Bone marrow (tissue), 2 donors: ENCODE measurements at regions not wholly inside any gene's neighbourhood (a gene's known extent, or its start where the extent isn't known, plus 50 kb on each side); places are given as distances from the start of the nearest gene placed in this dataset.
"Not testable (repeated sequence)": the region's sequence is repeated elsewhere in the genome, so short reads cannot be mapped to it uniquely, and the experiment has no call there.

ENCODE experiments used
- DNase-seq, 2 donors: peaks; one replicate each; lab custom pipeline; 2025; lab: John Stamatoyannopoulos, UW

- DNase-seq = no peak
Measured at GRCh38 chr6:28802417-28803336, 121.1 kb downstream of the TRIM27 start.

DNA sequence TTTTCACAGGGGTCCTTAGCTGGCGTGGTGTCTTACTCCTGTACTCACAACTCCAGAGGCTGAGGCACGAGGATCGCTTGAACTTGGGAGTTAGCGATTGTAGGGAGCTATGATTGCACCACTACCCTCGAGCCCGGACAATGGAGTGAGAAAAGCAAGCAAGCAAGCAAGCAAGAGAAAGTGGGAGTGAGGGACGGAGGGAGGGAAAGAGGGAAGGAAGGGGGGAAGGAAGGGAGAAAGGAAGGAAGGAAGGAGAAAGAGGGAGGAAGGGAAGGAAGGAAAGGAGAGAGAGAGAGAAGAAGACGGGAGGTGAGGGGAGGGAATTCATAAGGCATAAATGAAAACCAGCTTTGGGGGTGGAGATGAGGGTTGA, 120.5 kb downstream of the TRIM27 start:
- DNase-seq = no peak

DNA sequence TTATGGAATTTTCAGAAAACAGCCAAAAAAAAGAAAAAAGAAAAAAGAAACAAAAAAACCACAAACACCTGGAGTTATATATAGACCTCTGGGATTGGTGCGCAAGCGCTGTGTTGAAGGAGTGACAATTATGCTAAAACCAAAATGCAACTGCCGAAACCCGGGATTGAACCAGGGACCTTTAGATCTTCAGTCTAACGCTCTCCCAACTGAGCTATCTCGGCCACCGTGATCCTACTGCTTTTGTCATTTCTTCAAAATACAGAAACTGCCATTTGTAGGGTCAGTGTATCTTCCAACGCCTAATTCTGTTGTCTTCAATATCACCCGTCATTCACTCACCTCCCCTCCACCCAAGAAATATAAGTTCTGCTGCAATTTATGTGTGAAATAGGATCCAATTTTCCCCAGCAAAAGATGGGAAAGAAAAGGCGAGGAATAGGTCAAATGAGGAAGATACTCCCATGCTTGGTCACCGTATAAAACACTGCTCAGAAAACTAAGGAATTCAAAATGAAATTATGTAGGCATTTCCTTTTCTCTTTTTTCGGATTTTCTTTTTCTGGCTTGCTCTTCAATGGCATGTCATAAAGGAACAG, 116.0 kb downstream of the TRIM27 start:
- DNase-seq = no peak

DNA sequence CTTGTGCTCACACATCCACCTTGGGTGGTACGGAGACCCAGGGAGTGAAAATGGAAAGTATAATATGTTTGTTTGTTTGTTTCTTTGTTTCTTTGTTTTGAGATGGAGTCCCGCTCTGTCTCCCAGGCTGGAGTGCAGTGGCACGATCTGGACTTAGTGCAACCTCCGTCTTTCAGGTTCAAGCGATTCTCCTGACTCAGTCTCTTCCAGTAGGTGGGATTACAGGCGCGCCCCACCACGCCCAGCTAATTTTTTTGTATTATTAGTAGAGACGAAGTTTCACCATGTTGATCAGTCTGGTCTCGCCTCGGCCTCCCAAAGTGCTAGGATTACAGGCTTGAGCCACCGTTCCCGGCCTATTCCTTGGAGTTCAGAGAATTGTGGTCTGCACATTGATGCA, 115.4 kb downstream of the TRIM27 start:
- DNase-seq = no peak

DNA sequence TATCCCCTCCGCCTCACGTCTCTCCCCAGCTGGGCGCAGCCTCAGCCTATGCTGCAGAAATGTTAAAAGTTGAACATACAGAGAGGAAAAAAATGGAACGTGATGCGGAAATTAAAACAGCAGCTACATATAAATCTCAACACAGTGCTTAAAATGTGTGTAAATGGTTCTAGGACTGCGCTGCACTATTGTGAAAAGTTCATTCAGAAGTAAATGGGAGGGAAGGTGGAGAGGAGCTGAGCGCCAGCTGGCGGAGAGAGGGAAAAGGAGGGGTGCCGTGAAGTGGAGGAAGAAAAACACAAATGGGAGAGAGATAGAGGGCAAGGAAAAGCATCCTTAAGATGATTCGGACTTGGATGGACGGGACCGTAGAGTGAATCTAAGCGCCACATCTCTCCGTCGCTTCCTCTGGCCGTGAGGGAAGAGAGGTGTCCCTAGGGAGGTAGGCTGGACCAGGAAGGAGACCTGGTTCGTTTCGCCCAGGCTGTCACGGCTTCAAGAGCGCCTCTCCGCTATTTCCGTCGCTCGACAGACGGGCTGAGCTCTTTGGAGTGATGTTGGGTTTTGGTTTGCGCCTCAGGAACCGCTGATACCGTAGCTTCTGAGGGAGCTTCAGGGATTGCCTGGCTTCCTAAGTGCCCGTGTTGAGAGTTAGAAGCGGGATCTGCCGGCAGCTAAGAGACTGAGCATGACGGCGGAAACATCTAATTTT, 113.7 kb downstream of the TRIM27 start:
- DNase-seq = no peak

- DNase-seq = no peak
Measured at GRCh38 chr6:28810659-28811053, 113.1 kb downstream of the TRIM27 start.

DNA sequence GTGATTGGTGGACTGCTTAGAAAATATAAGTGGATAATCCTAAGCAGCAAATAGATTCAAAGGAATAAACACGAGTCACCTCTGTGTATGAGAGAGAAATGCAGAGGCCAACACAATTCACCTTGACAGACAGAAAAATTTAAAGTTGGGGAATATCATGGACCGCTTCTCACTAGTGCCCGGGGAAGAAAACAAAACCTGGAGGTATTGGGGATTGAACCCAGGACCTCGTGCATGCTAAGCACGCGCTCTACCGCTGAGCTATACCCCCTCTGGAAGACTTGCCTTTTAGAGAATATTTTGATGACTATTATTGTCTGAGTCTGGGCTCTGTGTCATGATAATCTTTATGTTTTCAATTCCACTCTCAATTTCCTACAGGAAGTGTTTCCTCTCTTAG, 111.9 kb downstream of the TRIM27 start:
- no peak for DNase-seq

GRCh38 chr6:28812778-28813569, 110.8 kb downstream of the TRIM27 start:
- no peak for DNase-seq

DNA sequence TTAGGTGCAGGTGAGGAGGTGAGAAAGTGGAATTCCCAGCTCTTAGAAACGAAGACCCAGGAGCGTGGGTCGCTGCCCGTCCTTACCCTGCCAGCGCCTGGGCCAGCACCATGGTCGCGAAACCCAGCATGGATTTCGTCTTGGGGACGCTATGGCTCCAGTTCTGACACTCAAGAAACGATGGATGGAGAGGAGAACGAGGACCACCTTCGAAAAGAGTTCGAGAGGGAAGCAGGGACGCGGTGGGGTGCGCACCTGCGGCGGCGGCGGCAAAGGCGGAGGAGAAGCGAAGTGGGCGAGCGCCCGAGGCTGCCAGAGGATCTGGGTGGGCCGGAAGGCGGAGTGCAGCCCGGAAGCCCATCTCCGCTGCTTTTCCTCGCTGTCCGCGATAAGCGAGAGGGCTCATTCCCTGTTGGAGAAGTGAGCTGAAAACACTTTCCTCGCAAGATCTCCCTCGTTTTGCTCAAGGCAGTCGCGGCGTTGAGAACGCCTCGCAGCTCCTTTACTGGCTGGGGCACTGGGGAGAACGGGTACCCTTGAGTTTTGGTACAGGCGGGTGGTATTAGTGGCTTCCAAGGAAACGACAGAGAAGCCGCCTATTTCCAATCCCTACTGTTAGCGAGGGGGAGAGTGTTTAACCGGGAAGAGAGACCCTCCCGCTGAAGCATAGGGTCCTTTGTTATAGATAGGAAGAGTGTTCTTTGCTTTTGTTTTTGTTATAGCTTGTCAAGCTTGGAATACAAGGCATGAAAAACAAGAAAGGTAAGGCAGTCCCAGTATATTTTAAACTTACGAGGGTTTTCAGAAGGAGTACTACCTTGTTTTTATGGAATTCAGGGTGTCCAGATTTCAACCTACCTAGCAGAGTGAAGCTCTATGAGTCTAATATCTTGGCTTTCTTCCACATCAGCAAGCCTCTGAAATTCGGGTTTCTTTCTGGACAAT, 109.5 kb downstream of the TRIM27 start:
- no peak for DNase-seq

DNA sequence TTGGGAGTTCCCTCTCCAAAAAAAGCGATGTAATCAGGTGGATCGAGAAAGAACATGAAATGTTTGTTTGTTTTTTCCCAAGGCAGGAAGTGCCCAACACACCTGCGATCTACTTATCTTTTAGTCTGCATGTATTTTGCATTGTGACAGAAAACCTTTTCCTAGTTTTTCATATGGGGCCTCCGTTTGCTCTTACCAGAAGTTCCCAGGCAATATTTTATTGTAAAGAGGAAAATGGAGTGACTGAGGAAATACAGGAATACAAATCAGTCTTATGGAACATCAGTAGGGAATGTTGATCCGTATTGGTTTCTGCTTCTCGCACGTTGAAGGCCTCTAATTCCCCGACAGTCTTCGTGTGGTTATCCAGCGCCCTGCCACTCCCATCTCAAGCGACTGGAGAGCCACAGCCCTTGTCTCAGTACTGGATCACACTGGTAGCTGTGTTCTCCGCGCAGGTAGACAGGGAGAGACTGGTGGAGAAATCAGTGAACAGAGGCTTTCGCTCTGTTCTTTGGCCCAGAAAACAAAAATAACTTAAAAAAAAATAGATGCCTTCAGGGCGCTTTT, 107.4 kb downstream of the TRIM27 start:
- DNase-seq = no peak

GRCh38 chr6:28816909-28817807, 106.6 kb downstream of the TRIM27 start:
- no peak for DNase-seq

GRCh38 chr6:28817808-28818145, 106.0 kb downstream of the TRIM27 start:
- DNase-seq = no peak

- DNase-seq = no peak
Measured at GRCh38 chr6:28824793-28825731, 98.7 kb downstream of the TRIM27 start.

GRCh38 chr6:28825732-28826293, 98.0 kb downstream of the TRIM27 start:
- no peak for DNase-seq

- DNase-seq = not testable (repeated sequence)
Measured at GRCh38 chr6:28831683-28832082, 92.1 kb downstream of the TRIM27 start.

DNA sequence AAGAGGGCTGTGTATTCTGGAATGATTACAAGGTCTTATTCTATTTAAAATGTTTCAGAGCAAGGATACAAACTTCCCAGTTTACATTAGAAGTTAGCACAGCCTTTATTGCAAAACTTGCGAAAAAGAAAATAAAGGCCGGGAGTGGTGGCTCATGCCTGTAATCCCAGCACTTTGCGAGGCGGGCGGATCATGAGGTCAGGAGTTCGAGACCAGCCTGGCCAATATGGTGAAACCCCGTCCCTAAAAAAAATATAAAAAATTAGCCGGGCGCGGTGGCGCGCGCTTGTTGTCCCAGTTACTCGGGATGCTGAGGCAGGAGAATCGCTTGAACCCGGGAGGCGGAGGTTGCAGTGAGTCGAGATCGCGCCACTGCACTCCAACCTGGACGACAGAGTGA, 87.1 kb downstream of the TRIM27 start:
- not testable (repeated sequence) for DNase-seq

DNA sequence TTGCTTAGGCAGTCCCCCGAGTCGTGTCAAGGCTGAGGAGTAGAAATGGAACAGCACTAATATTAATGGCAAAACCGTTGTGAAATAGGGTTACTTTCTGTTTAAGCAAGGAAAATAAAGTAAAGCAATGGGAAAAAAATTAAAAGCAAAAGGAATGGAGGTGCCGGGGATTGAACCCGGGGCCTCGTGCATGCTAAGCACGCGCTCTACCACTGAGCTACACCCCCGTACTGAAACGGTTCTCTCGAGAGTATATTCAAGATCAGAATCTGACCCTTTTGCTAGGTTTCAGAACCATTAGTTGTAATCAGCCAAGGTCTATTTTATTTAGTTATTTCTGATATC, 85.5 kb downstream of the TRIM27 start:
- peak; percentile 68 to 78 for DNase-seq
